ENCODE measurements at regions not wholly inside any gene's neighbourhood (a gene's known extent, or its start where the extent isn't known, plus 50 kb on each side); places are given as distances from the start of the nearest gene placed in this dataset.
"Not testable (repeated sequence)": the region's sequence is repeated elsewhere in the genome, so short reads cannot be mapped to it uniquely, and the experiment has no call there.

- Histone ChIP-seq H3K27me3 (ENCODE audit: low read depth) (no peaks in the 10 kb centered on the region), H3K9me3 (no peaks in the 10 kb centered on the region), H3K4me3 (no peak overlapping the region), H3K4me1 (no peaks in the 10 kb centered on the region), H3K36me3 (no peaks in the 10 kb centered on the region), H3K27ac (no peak overlapping the region)
- intact Hi-C loops (cut with DNase I) = no loop called here
- TF ChIP-seq, protein P1, sequence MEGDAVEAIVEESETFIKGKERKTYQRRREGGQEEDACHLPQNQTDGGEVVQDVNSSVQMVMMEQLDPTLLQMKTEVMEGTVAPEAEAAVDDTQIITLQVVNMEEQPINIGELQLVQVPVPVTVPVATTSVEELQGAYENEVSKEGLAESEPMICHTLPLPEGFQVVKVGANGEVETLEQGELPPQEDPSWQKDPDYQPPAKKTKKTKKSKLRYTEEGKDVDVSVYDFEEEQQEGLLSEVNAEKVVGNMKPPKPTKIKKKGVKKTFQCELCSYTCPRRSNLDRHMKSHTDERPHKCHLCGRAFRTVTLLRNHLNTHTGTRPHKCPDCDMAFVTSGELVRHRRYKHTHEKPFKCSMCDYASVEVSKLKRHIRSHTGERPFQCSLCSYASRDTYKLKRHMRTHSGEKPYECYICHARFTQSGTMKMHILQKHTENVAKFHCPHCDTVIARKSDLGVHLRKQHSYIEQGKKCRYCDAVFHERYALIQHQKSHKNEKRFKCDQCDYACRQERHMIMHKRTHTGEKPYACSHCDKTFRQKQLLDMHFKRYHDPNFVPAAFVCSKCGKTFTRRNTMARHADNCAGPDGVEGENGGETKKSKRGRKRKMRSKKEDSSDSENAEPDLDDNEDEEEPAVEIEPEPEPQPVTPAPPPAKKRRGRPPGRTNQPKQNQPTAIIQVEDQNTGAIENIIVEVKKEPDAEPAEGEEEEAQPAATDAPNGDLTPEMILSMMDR (IDR thresholded peaks at IDR 0.05) = no peak
- DNase-seq = no peak
- ATAC-seq = no peak
Observed at GRCh38 chr2:224173210-224173609, 134.1 kb upstream of the SERPINE2 start.

GRCh38 chr2:224171226-224171625, 132.1 kb upstream of the SERPINE2 start:
- no peak overlapping the region for H3K4me3 ChIP-seq
- ATAC-seq = no peak

GRCh38 chr2:224169847-224170246, 130.8 kb upstream of the SERPINE2 start:
- intact Hi-C loops (cut with DNase I) = no loop called here
- DNase-seq = no peak
- TF ChIP-seq, protein P1 (IDR thresholded peaks at IDR 0.05) = no peak
- Histone ChIP-seq H3K36me3 (no peaks in the 10 kb centered on the region), H3K4me3 (no peak overlapping the region), H3K9me3 (no peaks in the 10 kb centered on the region), H3K27ac (no peak overlapping the region), H3K4me1 (no peaks in the 10 kb centered on the region), H3K27me3 (ENCODE audit: low read depth) (no peaks in the 10 kb centered on the region)
- no peak for ATAC-seq

More at GRCh38 chr2:224171226-224171625, 132.1 kb upstream of the SERPINE2 start:
- Histone ChIP-seq H3K27me3 (ENCODE audit: low read depth) (no peaks in the 10 kb centered on the region), H3K36me3 (no peaks in the 10 kb centered on the region), H3K27ac (no peak overlapping the region), H3K9me3 (no peaks in the 10 kb centered on the region), H3K4me1 (no peaks in the 10 kb centered on the region)
- intact Hi-C loops (cut with DNase I) = no loop called here
- no peak for DNase-seq
- TF ChIP-seq, protein P1 (IDR thresholded peaks at IDR 0.05) = no peak

DNA sequence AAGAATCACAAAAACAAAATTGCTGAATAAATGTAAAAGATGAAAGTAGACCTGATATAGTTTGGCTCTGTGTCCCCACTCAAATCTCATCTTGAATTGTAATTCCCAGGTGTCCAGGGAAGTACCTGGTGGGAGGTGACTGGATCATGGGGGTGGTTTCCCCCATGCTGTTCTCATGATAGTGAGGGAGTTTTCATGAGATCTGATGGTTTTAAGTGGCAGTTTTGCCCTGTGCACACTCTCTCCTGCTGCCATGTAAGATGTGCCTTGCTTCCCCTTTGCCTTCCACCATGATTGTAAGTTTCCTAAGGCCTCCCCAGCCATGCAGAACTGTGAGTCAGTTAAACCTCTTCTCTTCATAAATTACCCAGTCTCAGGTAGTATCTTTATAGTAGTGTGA, 128.7 kb upstream of the SERPINE2 start:
- H3K36me3 ChIP-seq; DNase-seq; H3K27me3 ChIP-seq (ENCODE audit: low read depth); H3K9me3 ChIP-seq; H3K4me1 ChIP-seq; H3K4me3 ChIP-seq; ATAC-seq; H3K27ac ChIP-seq; intact Hi-C loops (cut with DNase I): not testable (repeated sequence)

DNA sequence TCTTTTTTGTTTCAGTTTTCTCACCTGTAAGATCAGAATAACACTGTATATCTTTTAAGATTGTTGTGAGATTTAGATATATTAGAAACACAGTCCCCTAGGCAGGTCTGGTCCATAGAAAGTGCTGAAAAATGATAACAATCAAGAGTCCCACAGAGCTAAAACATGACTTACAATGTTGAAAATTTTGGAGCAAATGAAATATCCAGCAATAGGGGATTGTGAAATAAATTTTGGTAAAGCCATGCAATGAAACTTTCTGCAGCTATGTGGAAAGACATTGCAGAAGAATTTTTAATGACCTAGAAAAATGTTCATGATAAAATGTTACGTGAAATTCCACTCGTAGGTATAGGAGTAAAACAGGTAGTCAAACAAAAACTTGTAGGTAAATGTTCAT, 127.6 kb upstream of the SERPINE2 start:
- ATAC-seq (no peak), DNase-seq (no peak)
- TF ChIP-seq, protein P1 (IDR thresholded peaks at IDR 0.05) = no peak
- intact Hi-C loops (cut with DNase I) = no loop called here
- H3K27ac ChIP-seq = no peak overlapping the region
- no peaks in the 10 kb centered on the region for H3K4me1 ChIP-seq
- no peaks in the 10 kb centered on the region for H3K9me3 ChIP-seq
- H3K27me3 ChIP-seq (ENCODE audit: low read depth) = no peaks in the 10 kb centered on the region
- no peak overlapping the region for H3K4me3 ChIP-seq
- H3K36me3 ChIP-seq = no peaks in the 10 kb centered on the region

DNA sequence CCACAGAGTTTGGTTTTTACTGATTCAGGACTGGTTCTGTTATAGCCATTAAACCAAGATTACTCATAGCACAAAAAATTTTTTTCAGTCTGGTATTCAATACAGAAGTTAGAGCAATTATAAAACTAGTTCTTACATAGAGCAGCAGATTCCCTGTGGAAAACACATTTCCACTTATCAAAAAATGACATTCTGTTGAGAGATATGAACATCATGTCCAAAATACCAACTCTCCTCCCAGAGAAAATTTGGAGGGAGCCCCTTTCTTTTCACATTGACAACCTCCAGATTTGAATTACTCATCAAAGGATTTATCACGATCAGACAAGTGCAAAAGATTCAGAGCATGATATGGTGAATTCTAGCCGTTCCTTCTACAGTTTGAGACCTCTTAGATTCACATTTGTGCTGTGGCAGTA, 126.8 kb upstream of the SERPINE2 start:
- Histone ChIP-seq H3K9me3 (no peaks in the 10 kb centered on the region), H3K27me3 (ENCODE audit: low read depth) (no peaks in the 10 kb centered on the region), H3K4me1 (no peaks in the 10 kb centered on the region), H3K27ac (no peak overlapping the region), H3K4me3 (no peak overlapping the region), H3K36me3 (no peaks in the 10 kb centered on the region)
- ATAC-seq = no peak
- intact Hi-C loops (cut with DNase I) = no loop called here
- no peak for DNase-seq
- TF ChIP-seq, protein P1 (IDR thresholded peaks at IDR 0.05) = no peak
